NCI-H345 treated with DMSO at 0.1 percent for 48 hours (cell line): ENCODE measurements at regions not wholly inside any gene's neighbourhood (a gene's known extent, or its start where the extent isn't known, plus 50 kb on each side); places are given as distances from the start of the nearest gene placed in this dataset.

Source experiments
- DNase-seq: peaks from one replicate; lab custom pipeline; 2025; ENCODE audit not compliant: unreplicated experiment; lab: John Stamatoyannopoulos, UW

DNA sequence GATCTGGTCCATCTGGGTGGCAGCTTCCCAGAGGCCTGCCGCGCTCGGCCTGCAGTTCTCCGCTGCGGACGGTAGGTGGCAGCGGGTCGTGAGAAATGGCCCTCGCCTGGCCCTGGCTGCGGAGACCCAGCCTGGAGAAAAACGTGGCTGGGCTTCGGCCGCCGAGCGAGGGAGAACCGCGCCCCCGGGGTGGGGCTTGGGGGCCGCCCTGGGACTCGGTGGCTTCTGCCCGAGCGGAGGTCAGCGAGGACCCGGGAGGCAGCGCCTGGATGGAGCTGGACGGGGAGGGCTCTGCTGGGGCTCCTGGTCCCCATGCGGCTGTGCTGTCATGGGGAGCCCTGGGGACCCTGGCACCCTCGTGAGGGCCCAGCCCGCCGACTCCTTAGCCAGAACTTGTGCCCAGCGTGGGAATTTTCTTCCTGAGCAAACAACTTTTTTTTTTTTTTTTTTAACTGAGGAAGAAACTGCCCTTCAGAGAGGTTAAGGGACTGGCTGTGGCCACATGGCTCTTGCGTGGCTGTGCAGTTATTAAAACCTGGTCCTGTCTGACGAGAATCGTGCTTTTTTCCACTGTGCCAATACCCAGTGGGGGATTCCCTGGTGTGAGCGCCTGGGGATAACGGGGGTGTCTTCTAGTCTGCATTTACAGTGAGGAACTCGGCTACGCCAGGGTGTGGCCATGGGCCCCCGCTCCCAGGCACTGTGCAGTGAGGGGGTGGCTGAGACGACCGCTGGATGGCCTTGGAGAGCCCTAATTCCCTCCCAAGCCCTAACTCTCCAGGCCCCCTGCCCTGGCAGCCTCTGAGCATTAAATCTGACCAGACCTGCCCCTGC, 535.6 kb downstream of the INSC start:
- DNase-seq = peak; percentile 92

DNA sequence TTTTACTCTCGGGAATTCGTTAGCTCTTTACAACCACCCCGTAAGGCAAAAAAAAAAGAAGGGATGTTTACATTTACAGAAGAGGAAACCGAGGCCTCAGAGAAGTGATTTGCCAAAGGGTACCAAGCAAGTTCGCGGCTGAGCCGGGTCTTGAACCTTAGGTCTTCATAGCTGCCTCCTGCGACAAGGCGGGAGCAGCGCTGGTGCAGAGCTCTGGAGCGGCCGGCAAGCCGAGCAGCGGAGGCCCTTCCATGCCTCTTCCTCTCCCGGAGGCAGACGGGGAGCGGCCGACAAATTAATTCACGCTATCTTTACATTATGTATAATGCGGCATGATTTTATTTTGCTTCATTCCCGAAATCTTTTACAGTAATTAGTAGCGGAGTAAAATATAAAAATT, 536.3 kb downstream of the INSC start:
- no peak for DNase-seq

GRCh38 chr11:15651816-15652215, 537.1 kb downstream of the INSC start:
- DNase-seq = no peak

DNA sequence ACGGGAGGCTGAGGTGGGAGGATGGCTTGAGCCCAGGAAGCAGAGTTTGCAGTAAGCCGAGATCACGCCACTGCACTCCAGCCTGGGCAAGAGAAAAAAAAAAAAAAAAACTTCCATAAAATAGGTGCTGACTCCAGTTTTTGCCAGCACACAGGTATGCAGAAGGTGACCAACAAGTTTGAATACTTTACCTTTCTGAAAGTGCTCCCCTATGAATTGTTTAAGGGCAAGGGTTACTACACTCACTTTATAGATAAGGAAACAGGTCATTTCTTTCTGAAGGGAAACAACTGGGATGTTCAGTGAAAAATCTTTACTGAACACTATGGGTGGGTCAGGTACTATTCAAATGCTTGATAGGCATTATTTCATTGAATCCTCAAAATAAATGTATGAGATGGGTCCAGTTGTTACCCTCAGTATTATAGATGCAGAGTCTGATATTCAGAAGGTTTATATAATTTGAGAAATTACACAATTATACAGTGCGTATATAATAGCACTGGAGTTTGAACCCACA, 538.5 kb downstream of the INSC start:
- no peak for DNase-seq

DNA sequence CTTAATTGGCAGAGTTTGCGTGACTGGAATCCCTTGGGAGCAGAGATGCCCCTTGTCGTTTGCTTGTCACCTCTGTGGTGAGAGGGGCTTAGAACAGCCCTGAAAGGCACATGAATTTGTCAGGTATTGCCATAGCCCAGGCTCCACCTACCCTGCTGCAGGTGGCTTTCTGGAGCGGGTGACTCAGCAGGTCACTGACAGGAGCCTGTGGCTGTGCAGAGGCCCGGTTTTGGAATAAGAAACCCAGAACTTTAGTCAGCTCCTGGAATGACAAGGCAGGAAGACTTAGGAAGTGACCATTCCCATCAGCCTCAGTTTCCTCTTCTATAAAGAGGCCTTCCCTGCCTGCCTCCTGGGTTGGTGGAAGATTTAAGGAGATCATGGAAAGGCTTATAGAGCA, 539.7 kb downstream of the INSC start:
- DNase-seq = no peak

- DNase-seq = no peak
Observed at GRCh38 chr11:15655552-15655951, 540.8 kb downstream of the INSC start.

- no peak for DNase-seq
Observed at GRCh38 chr11:15657264-15657663, 542.5 kb downstream of the INSC start.

GRCh38 chr11:15660496-15660895, 545.8 kb downstream of the INSC start:
- no peak for DNase-seq

GRCh38 chr11:15662285-15662684, 547.6 kb downstream of the INSC start:
- no peak for DNase-seq

DNA sequence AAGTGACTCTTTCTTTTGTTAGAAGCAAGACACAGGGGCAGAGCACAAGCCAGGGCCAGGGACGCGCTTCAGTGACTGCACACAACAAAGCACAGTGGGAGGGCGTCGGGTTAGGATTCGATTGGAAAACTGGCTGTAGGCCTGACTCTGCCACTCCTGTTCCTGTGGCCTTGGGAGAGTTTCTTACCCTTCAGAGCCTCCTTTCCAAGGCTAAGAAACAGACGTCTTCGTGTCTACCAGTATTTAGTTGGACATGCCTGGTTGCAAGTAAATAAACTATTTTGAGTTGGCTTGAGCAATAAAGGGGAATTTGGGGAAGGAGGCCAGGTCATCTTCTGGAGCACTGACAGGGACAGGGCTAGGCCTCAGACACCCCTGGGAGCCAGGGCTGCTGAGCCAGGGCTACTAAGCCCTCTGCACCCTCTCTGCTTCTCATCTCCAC, 549.1 kb downstream of the INSC start:
- DNase-seq = peak; percentile 72

GRCh38 chr11:15665368-15665871, 550.7 kb downstream of the INSC start:
- no peak for DNase-seq

DNA sequence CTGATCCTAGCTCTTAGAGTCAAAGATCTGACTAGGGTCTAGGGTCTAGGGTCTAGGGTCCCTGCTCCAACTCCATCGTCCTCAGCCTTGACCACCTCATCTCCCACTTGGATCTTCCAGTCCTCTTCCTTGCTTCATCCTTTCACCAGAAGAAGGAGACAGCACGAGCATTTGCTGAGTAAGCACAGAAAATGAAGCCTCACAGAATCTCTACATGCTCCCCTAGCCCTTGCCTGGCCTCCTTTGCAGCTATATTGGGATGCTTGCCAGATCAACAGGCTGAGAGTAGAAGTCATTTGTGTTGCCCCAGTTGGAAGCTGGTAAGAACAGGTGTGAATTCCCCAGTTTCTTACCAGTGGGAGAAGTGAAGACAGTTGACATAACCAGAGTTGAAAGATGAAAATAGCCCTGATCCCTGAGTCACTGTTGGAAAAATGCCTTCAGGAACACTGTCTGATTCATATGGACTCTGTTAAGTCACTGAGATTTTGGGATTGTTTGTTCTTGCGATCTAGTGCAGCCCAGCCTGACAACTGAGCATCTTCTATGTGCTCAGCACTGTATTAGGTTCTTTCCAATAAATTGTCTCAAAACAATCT, 552.5 kb downstream of the INSC start:
- DNase-seq = no peak

DNA sequence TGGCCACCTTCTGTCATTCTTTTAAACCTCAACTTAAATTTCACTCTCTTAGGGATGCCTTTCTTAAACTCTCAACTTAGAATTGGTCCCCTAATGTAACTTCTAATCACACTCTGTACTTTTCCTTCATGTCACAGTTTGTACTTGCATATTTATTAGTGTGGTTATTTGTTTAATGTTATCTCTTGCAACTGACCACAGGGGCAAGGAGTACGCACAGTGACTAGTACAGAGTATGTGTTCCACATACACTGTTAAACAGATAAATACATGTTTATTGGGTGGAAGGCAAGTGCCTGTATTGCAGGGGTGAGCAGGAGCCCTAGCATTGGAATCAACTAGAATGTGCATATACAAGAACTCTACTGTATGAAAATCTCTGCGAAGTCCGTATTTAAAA, 554.0 kb downstream of the INSC start:
- DNase-seq = no peak

- DNase-seq = peak; percentile 30
Observed at GRCh38 chr11:15670520-15671070, 555.9 kb downstream of the INSC start.

GRCh38 chr11:15671216-15671615, 556.5 kb downstream of the INSC start:
- no peak for DNase-seq

DNA sequence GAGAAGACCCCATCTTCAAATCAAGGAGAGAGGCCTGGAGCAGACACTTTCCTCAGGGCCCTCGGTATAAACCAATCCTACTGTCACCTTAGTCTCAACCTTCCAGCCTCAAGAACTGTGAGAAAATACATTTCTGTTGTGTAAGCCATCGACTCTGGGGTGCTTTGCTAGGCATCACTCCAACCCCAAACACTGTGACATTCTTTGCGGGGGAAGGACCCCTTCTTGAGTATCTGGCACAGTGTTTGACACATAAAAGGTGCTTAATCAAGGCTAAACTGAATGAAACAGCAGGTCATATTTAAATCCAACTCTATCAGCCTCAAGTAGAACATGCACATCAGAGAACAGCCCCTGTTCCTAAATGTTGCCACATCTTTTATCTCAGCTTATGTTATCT, 558.1 kb downstream of the INSC start:
- DNase-seq = no peak

GRCh38 chr11:15673408-15673831, 558.7 kb downstream of the INSC start:
- DNase-seq = peak; percentile 94

GRCh38 chr11:15674756-15675155, 560.0 kb downstream of the INSC start:
- no peak for DNase-seq

GRCh38 chr11:15675683-15676082, 561.0 kb downstream of the INSC start:
- no peak for DNase-seq

GRCh38 chr11:15677181-15677580, 562.5 kb downstream of the INSC start:
- no peak for DNase-seq

- no peak for DNase-seq
Observed at GRCh38 chr11:15683528-15683927, 568.8 kb downstream of the INSC start.

DNA sequence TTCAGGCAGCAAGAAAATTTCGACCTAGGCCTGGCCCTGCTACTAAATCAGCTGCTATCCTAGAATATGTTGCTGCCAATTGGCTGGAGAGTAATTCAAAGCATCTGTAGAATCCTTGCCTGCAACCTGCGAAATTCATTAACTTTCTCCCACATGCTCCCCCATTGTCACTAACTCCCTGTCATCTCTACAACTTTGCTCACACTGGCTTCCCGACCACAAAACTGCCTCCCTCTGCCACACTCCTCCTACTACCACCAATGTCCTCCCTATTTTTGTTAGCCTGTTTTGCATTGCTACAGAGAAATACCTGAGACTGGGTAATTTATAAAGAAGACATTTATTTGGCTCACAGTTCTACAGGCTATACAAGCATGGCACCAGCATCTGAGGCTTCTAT, 570.6 kb downstream of the INSC start:
- no peak for DNase-seq
